H1 (cell line): ENCODE measurements at regions not wholly inside any gene's neighbourhood (a gene's known extent, or its start where the extent isn't known, plus 50 kb on each side); places are given as distances from the start of the nearest gene placed in this dataset.

ENCODE experiments used
- CTCF ChIA-PET: fragments of 300-600 bp; sonication (Branson Sonifier 250); formaldehyde crosslinking; loops from one replicate; lab custom pipeline; 2021; ENCODE audit not compliant: partially characterized antibody; lab: Charles Lee
- POLR2A ChIA-PET: fragments of 300-600 bp; sonication (Branson Sonifier 250); formaldehyde crosslinking; loops from one replicate; lab custom pipeline; 2021; ENCODE audit warnings: inconsistent platforms; ENCODE audit not compliant: partially characterized antibody; lab: Charles Lee
- DNase-seq, 2 experiments: peaks; one replicate each; pipeline versions ENCODE4 v3.0.0 to v3.0.0-alpha.2; 2010 to 2022; ENCODE audit warnings: low spot score in 2 of 2, low read depth in 1 of 2, mixed read lengths in 1 of 2
- FAIRE-seq: peaks from 2 replicates; lab custom pipeline; 2011; peaks lifted over from hg19 to GRCh38; lab: Jason Lieb, UNC
- H2AFZ ChIP-seq: 2 replicates; pipeline ENCODE4 v1.8.1; 2012; ENCODE audit warnings: low read length, inconsistent platforms
- H2AK5ac ChIP-seq: 2 replicates; pipeline ENCODE4 v1.6.1; 2013; ENCODE audit warnings: low read depth, low read length
- H2BK120ac ChIP-seq: replicated peaks from 2 replicates; pipeline ENCODE3; 2013; ENCODE audit warnings: low read depth, low read length, inconsistent platforms
- H2BK12ac ChIP-seq: 2 replicates; pipeline ENCODE4 v1.6.1; 2013; ENCODE audit warnings: low read depth, low read length
- H2BK15ac ChIP-seq: 2 replicates; pipeline ENCODE4 v1.6.1; 2013; ENCODE audit warnings: low read length
- H2BK20ac ChIP-seq: 2 replicates; pipeline ENCODE4 v1.6.1; 2013; ENCODE audit warnings: low read length
- H2BK5ac ChIP-seq: 2 replicates; pipeline ENCODE4 v1.6.1; 2013; ENCODE audit warnings: low read depth, low read length
- H3K14ac ChIP-seq: 2 replicates; pipeline ENCODE4 v1.6.1; 2013; ENCODE audit warnings: inconsistent platforms; ENCODE audit not compliant: insufficient read length
- H3K18ac ChIP-seq: 2 replicates; pipeline ENCODE4 v1.6.1; 2013; ENCODE audit warnings: low read length; ENCODE audit errors: extremely low read depth
- H3K23ac ChIP-seq: 2 replicates; pipeline ENCODE4 v1.6.1; 2013; ENCODE audit warnings: inconsistent platforms; ENCODE audit not compliant: insufficient read length
- H3K23me2 ChIP-seq: 2 replicates; pipeline ENCODE4 v1.6.1; 2013; ENCODE audit warnings: low read depth, low read length
- H3K27ac ChIP-seq: 2 replicates; pipeline ENCODE4 v1.6.1; 2011; ENCODE audit warnings: low read depth, low read length, inconsistent platforms
- H3K27me3 ChIP-seq, 4 experiments: replicated peaks in 1 of 4; 1 replicate in 1 of 4; 2 replicates in 3 of 4; pipeline versions ENCODE4 v1.6.1 to v1.8.1; 2011 to 2013; ENCODE audit warnings: low read length in 3 of 4, mild to moderate bottlenecking in 3 of 4, inconsistent platforms in 2 of 4, mixed read lengths in 2 of 4, moderate library complexity in 1 of 4; ENCODE audit not compliant: control insufficient read depth in 3 of 4, insufficient read depth in 3 of 4; ENCODE audit errors: extremely low read depth in 1 of 4
- H3K36me3 ChIP-seq, 4 experiments: 2 replicates each; pipeline versions ENCODE4 v1.6.1 to v1.8.1; 2011 to 2013; ENCODE audit warnings: mild to moderate bottlenecking in 4 of 4, low read length in 3 of 4, moderate library complexity in 2 of 4, control low read depth in 1 of 4, inconsistent platforms in 1 of 4; ENCODE audit not compliant: insufficient read depth in 4 of 4, control insufficient read depth in 2 of 4
- H3K4ac ChIP-seq: replicated peaks from 2 replicates; pipeline ENCODE3; 2013; ENCODE audit warnings: low read length, low read depth, mixed read lengths, inconsistent platforms; ENCODE audit not compliant: insufficient read length
- H3K4me1 ChIP-seq, 4 experiments: replicated peaks in 1 of 4; 1 replicate in 1 of 4; 2 replicates in 3 of 4; pipeline versions ENCODE4 v1.6.1 to v1.8.1; 2011 to 2013; ENCODE audit warnings: low read length in 3 of 4, inconsistent platforms in 2 of 4, mixed read lengths in 1 of 4; ENCODE audit not compliant: insufficient read depth in 4 of 4, control insufficient read depth in 3 of 4
- H3K4me2 ChIP-seq, 2 experiments: 2 replicates each; pipeline versions ENCODE4 v1.6.1 to v1.8.1; 2011 to 2013; ENCODE audit warnings: low read depth in 2 of 2, low read length in 2 of 2, control low read depth in 1 of 2, inconsistent platforms in 1 of 2, mild to moderate bottlenecking in 1 of 2; ENCODE audit not compliant: insufficient read depth in 1 of 2
- H3K4me3 ChIP-seq, 4 experiments: fragments of 200-600, 300-600 bp in 1 of 4; sonication (generic), shearing (Covaris generic), sonication (Bioruptor Twin) in 1 of 4; 2 replicates each; pipeline versions ENCODE4 v1.5.1 to v1.8.1; 2011 to 2016; ENCODE audit warnings: low read length in 4 of 4, low read depth in 3 of 4, control low read depth in 2 of 4, inconsistent platforms in 2 of 4, mild to moderate bottlenecking in 2 of 4, mixed read lengths in 1 of 4, moderate library complexity in 1 of 4; ENCODE audit not compliant: insufficient read depth in 2 of 4; ENCODE audit errors: extremely low read depth in 1 of 4
- H3K56ac ChIP-seq: replicated peaks from 2 replicates; pipeline ENCODE3; 2013; ENCODE audit warnings: low read depth, mild to moderate bottlenecking, mixed read lengths, low read length, inconsistent platforms; ENCODE audit not compliant: insufficient read length
- H3K79me1 ChIP-seq: 2 replicates; pipeline ENCODE4 v1.6.1; 2013; ENCODE audit warnings: low read depth, low read length, control low read depth
- H3K79me2 ChIP-seq, 2 experiments: 2 replicates each; pipeline versions ENCODE4 v1.6.1 to v1.8.1; 2012 to 2013; ENCODE audit warnings: low read length in 2 of 2, mild to moderate bottlenecking in 2 of 2, inconsistent platforms in 1 of 2; ENCODE audit not compliant: insufficient read depth in 2 of 2, control insufficient read depth in 1 of 2
- H3K9ac ChIP-seq, 4 experiments: replicated peaks in 1 of 4; 1 replicate in 1 of 4; 2 replicates in 3 of 4; pipeline versions ENCODE4 v1.6.1 to v1.8.1; 2011 to 2013; ENCODE audit warnings: low read depth in 3 of 4, low read length in 3 of 4, control low read depth in 2 of 4, mild to moderate bottlenecking in 2 of 4, moderate library complexity in 2 of 4, inconsistent platforms in 1 of 4; ENCODE audit errors: extremely low read depth in 1 of 4
- H3K9me3 ChIP-seq, 2 experiments: 2 replicates each; pipeline versions ENCODE4 v1.6.1 to v1.8.1; 2012 to 2013; ENCODE audit warnings: mild to moderate bottlenecking in 2 of 2, moderate library complexity in 2 of 2, control low read depth in 1 of 2, inconsistent platforms in 1 of 2, low read depth in 1 of 2, low read length in 1 of 2, mixed read lengths in 1 of 2; ENCODE audit not compliant: insufficient read depth in 2 of 2
- H4K20me1 ChIP-seq, 2 experiments: replicated peaks in 1 of 2; 2 replicates each; pipeline versions ENCODE3 to v1.8.1; 2011 to 2013; ENCODE audit warnings: inconsistent platforms in 2 of 2, low read length in 2 of 2, mild to moderate bottlenecking in 1 of 2; ENCODE audit not compliant: insufficient read depth in 2 of 2, control insufficient read depth in 1 of 2
- H4K5ac ChIP-seq: 2 replicates; pipeline ENCODE4 v1.6.1; 2013; ENCODE audit warnings: low read length, low read depth, mixed read lengths, inconsistent platforms; ENCODE audit not compliant: insufficient read length
- H4K8ac ChIP-seq: 2 replicates; pipeline ENCODE4 v1.8.0; 2013; ENCODE audit warnings: mild to moderate bottlenecking, moderate library complexity, low read length, inconsistent platforms; ENCODE audit not compliant: insufficient read depth; ENCODE audit errors: extremely low read depth
- H4K91ac ChIP-seq: replicated peaks from 2 replicates; pipeline ENCODE3; 2013; ENCODE audit warnings: low read length, mixed read lengths, inconsistent platforms; ENCODE audit not compliant: insufficient read length
- ASH2L ChIP-seq: fragments of 200-600, 300-600 bp; sonication (generic); IDR thresholded peaks from one replicate; pipeline ENCODE4 v1.7.1; 2017; ENCODE audit warnings: low read length
- BRCA1 ChIP-seq: IDR thresholded peaks from 2 replicates; pipeline ENCODE4 v1.6.1; 2012; ENCODE audit warnings: low read depth, low read length, improper control_type of control experiment
- WGBS, 2 experiments: shearing (Covaris generic) in 1 of 2; methylation state at CpG; one replicate each; pipeline versions ENCODE4 v1.1.6 to v1.1.7; 2013 to 2015; ENCODE audit warnings: low lambda C conversion rate in 2 of 2, mixed read lengths in 2 of 2, inconsistent platforms in 1 of 2, low coverage in 1 of 2, missing lambda C conversion rate in 1 of 2; ENCODE audit not compliant: insufficient replicate concordance in 2 of 2, insufficient coverage in 1 of 2, insufficient read length in 1 of 2; ENCODE audit errors: extremely low coverage in 1 of 2, missing lambda C conversion rate in 1 of 2; 5-methylcytosine and 5-hydroxymethylcytosine counted together

DNA sequence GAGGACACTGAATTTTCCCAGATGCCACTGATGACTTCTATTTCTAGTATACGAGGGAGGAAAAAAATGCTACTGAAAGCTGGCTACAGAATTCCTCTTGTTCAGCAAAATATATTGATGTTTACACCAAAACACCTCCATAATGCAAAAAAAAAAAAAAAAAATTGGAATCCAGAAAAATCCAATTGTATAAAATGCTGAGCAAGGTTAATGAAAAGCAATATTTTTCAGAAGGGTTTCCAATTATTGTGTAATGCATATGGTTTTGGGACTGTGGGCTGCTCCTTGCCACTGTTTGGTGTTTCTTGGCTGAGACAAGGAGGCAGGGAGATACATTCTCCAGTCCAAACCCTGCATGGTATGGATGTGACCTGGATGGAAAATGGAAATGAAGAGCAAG, 83.8 kb downstream of the LSM5 start:
- Histone ChIP-seq H4K8ac (no peak overlapping the region), H3K4me1 (no peaks in the 10 kb centered on the region), H2BK20ac (no peak overlapping the region), H4K91ac (no peak overlapping the region), H2BK12ac (no peak overlapping the region), H2AK5ac (no peak overlapping the region; the same call in 1 of the 2 replicates), H4K5ac (no peak overlapping the region), H3K27ac (no peak overlapping the region), H3K4ac (no peak overlapping the region), H3K79me1 (no peaks in the 10 kb centered on the region), H3K27me3 (no peaks in the 10 kb centered on the region), H3K4me2 (no peak overlapping the region), H3K14ac (no peak overlapping the region), H3K9ac (no peak overlapping the region), H3K79me2 (no peaks in the 10 kb centered on the region), H4K20me1 (no peaks in the 10 kb centered on the region), H2BK15ac (no peak overlapping the region), H3K23ac (no peak overlapping the region), H3K18ac (no peak overlapping the region), H3K56ac (no peak overlapping the region), H2BK120ac (no peak overlapping the region), H3K9me3 (no peaks in the 10 kb centered on the region), H3K4me3 (no peak overlapping the region), H2AFZ (no peak overlapping the region), H2BK5ac (no peak overlapping the region), H3K36me3 (no peaks in the 10 kb centered on the region), H3K23me2 (no peaks in the 10 kb centered on the region)
- FAIRE-seq (no peak), DNase-seq (no peak)
- no peak for TF ChIP-seq ASH2L
- no peak for TF ChIP-seq BRCA1
- ChIA-PET POLR2A (interaction anchor here (0.6 kb wide), 1 partner anchor 187 kb away, joined by 3 read pairs; no protein-coding TSS in a partner anchor), CTCF (interaction anchor here (1.0 to 1.1 kb wide), 2 partner anchors 15 to 16 kb away, joined by 3 to 4 read pairs; no protein-coding TSS in a partner anchor)
- 7% methylated on average over 1 of the region's 1 CpG; no CpG with 5 or more reads in 1 of the 2 experiments for WGBS, 2 experiments
